B cell (primary cell): ENCODE measurements at regions not wholly inside any gene's neighbourhood (a gene's known extent, or its start where the extent isn't known, plus 50 kb on each side); places are given as distances from the start of the nearest gene placed in this dataset.

Experiments used
- EZH2 ChIP-seq: IDR thresholded peaks from 2 replicates; pipeline ENCODE4 v1.6.1; 2012; ENCODE audit warnings: borderline replicate concordance, low read depth, mild to moderate bottlenecking, moderate library complexity, low read length; ENCODE audit not compliant: insufficient read depth, poor library complexity, severe bottlenecking
- TF ChIP-seq, protein P1 (sequence below): fragments of 200-600 bp; IDR thresholded peaks from one replicate; pipeline ENCODE4 v1.8.0; 2022; ENCODE audit warnings: antibody characterized with exemption, mild to moderate bottlenecking

DNA sequence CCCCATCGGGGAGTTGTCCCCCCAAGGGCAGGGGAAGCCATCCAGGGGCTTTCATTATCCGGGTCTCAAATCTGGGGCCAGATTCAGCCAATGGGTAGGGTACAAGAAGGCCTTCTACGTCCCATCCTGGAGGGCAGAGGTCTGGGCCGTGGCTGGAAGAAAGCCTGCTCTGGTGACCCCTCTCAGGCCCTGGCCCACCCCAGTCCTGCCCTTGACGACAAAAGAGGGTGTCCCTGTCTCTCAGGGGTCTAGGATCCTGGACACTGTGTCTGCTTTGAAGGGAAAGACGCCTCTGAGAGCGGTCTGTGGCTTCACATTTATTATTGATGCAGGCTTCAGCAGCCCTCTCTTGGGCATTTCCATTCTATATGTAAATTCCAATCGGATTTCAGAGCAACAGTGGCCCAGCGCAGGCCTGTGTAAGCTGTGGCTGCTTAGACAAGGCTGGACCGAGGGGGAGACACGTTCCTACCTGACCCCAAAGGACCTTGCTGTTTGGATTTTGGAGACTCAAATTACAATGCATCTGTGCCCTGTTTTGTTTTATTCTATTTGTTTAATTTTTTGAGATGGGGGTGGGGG is 83.2 kb upstream of the BAIAP2L1 start:
- TF ChIP-seq EZH2 = no peak
- TF ChIP-seq, protein P1, sequence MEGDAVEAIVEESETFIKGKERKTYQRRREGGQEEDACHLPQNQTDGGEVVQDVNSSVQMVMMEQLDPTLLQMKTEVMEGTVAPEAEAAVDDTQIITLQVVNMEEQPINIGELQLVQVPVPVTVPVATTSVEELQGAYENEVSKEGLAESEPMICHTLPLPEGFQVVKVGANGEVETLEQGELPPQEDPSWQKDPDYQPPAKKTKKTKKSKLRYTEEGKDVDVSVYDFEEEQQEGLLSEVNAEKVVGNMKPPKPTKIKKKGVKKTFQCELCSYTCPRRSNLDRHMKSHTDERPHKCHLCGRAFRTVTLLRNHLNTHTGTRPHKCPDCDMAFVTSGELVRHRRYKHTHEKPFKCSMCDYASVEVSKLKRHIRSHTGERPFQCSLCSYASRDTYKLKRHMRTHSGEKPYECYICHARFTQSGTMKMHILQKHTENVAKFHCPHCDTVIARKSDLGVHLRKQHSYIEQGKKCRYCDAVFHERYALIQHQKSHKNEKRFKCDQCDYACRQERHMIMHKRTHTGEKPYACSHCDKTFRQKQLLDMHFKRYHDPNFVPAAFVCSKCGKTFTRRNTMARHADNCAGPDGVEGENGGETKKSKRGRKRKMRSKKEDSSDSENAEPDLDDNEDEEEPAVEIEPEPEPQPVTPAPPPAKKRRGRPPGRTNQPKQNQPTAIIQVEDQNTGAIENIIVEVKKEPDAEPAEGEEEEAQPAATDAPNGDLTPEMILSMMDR = no peak
